ENCODE measurements at regions not wholly inside any gene's neighbourhood (a gene's known extent, or its start where the extent isn't known, plus 50 kb on each side); places are given as distances from the start of the nearest gene placed in this dataset.

- Histone ChIP-seq H3K4me1 (ENCODE audit: control insufficient read depth in 3 of 3, insufficient read depth in 3 of 3, low read length in 3 of 3) (no peaks in the 10 kb centered on the region), H3K9me3 (ENCODE audit: control insufficient read depth in 3 of 3, low read length in 3 of 3) (no peaks in the 10 kb centered on the region), H3K27me3 (ENCODE audit: control insufficient read depth in 3 of 3, insufficient read depth in 3 of 3, low read length in 3 of 3) (no peaks in the 10 kb centered on the region), H3K36me3 (ENCODE audit: control insufficient read depth in 3 of 3, insufficient read depth in 3 of 3, low read length in 3 of 3) (no peaks in the 10 kb centered on the region), H3K9ac (ENCODE audit: low read depth in 1 of 3, low read length in 3 of 3) (no peak overlapping the region), H3K4me3 (ENCODE audit: low read length in 3 of 3) (no peak overlapping the region), H3K27ac (ENCODE audit: low read depth, low read length) (no peak overlapping the region)
Measured at GRCh38 chr16:54577651-54578128, 291.1 kb upstream of the IRX3 start.

DNA sequence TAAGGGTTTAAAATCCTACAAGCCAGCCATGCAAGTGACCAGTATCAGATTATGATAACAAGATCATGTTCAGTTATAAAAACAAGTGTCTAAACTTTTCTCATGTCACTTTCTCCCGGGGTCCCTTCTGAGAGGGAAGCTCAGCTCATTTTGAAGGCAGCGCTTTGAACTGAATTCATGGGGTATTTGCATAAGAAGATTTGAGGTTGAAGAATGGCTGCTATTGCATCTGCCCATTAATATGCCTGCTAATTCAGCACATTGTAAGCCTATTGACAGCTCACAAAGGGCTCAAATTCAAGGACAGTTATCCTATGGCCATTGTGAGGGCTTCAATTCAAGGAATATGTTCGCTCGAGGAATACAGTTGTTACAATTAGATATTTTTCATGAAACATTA lies 290.2 kb upstream of the IRX3 start:
- no peaks in the 10 kb centered on the region for H3K4me1 ChIP-seq (ENCODE audit: control insufficient read depth in 3 of 3, insufficient read depth in 3 of 3, low read length in 3 of 3)
- H3K9ac ChIP-seq (ENCODE audit: low read depth in 1 of 3, low read length in 3 of 3) = no peak overlapping the region
- no peaks in the 10 kb centered on the region for H3K27me3 ChIP-seq (ENCODE audit: control insufficient read depth in 3 of 3, insufficient read depth in 3 of 3, low read length in 3 of 3)

GRCh38 chr16:54568906-54569807 lies 282.6 kb upstream of the IRX3 start:
- no peaks in the 10 kb centered on the region for H3K36me3 ChIP-seq (ENCODE audit: control insufficient read depth in 3 of 3, insufficient read depth in 3 of 3, low read length in 3 of 3)
- no peak overlapping the region for H3K27ac ChIP-seq (ENCODE audit: low read depth, low read length)
- no peak overlapping the region for H3K4me3 ChIP-seq (ENCODE audit: low read length in 3 of 3)
- H3K27me3 ChIP-seq (ENCODE audit: control insufficient read depth in 3 of 3, insufficient read depth in 3 of 3, low read length in 3 of 3) = no peaks in the 10 kb centered on the region
- peaks cover 0 to 6% (median 0%) of the 10 kb centered on the region in 3 donors for H3K4me1 ChIP-seq (ENCODE audit: control insufficient read depth in 3 of 3, insufficient read depth in 3 of 3, low read length in 3 of 3)
- H3K9ac ChIP-seq (ENCODE audit: low read depth in 1 of 3, low read length in 3 of 3) = no peak overlapping the region
- no peaks in the 10 kb centered on the region for H3K9me3 ChIP-seq (ENCODE audit: control insufficient read depth in 3 of 3, low read length in 3 of 3)

More for the DNA sequence above, 290.2 kb upstream of the IRX3 start:
- H3K27ac ChIP-seq (ENCODE audit: low read depth, low read length) = no peak overlapping the region
- H3K4me3 ChIP-seq (ENCODE audit: low read length in 3 of 3) = no peak overlapping the region
- H3K9me3 ChIP-seq (ENCODE audit: control insufficient read depth in 3 of 3, low read length in 3 of 3) = no peaks in the 10 kb centered on the region
- no peaks in the 10 kb centered on the region for H3K36me3 ChIP-seq (ENCODE audit: control insufficient read depth in 3 of 3, insufficient read depth in 3 of 3, low read length in 3 of 3)

DNA sequence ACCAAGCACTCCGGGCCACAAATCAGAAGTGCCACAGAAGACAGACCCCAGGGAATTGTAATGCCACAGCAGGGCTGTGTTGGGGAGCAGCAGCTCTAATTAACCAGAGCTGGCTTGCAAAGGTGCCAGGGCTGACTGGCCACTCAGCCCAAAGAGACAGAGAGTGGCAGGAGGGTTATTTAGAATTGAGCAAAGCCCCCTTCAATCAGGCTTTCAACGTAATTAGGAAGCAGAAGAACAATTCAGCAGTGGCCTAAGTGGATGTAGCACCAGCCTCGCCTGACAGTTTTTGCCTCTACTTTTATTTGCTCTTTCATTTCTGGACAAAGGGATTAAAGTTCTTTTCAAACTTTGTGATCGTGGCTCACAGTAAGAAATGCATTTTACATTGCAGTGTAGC lies 278.3 kb upstream of the IRX3 start:
- H3K4me1 ChIP-seq (ENCODE audit: control insufficient read depth in 3 of 3, insufficient read depth in 3 of 3, low read length in 3 of 3) = peaks cover 0 to 6% (median 0%) of the 10 kb centered on the region in 3 donors
- H3K27ac ChIP-seq (ENCODE audit: low read depth, low read length) = no peak overlapping the region
- no peak overlapping the region for H3K9ac ChIP-seq (ENCODE audit: low read depth in 1 of 3, low read length in 3 of 3)
- no peaks in the 10 kb centered on the region for H3K9me3 ChIP-seq (ENCODE audit: control insufficient read depth in 3 of 3, low read length in 3 of 3)
- H3K4me3 ChIP-seq (ENCODE audit: low read length in 3 of 3) = no peak overlapping the region
- no peaks in the 10 kb centered on the region for H3K27me3 ChIP-seq (ENCODE audit: control insufficient read depth in 3 of 3, insufficient read depth in 3 of 3, low read length in 3 of 3)
- H3K36me3 ChIP-seq (ENCODE audit: control insufficient read depth in 3 of 3, insufficient read depth in 3 of 3, low read length in 3 of 3) = no peaks in the 10 kb centered on the region

DNA sequence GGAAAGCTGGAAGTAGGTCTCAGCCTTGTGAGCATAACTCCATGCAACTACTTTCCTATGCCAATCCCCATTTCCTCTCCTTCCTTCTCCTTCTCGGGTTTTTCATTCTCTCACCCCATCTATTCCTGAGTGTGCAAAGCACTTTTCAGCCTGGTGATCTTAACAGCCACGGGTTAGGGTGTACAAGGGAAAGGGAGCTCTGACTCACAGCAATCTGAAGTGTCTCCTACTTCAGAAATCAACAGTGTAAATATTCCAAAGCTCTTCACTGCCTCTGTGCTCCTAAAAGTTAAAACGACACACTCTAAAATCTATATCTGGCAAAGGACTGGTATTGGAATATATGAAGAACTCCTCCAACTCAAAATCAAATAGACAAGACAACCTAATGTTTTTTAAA lies 268.0 kb upstream of the IRX3 start:
- Histone ChIP-seq H3K9me3 (ENCODE audit: control insufficient read depth in 3 of 3, low read length in 3 of 3) (peaks cover 0 to 3% (median 0%) of the 10 kb centered on the region in 3 donors), H3K9ac (ENCODE audit: low read depth in 1 of 3, low read length in 3 of 3) (no peak overlapping the region), H3K27me3 (ENCODE audit: control insufficient read depth in 3 of 3, insufficient read depth in 3 of 3, low read length in 3 of 3) (peaks cover 0 to 3% (median 0%) of the 10 kb centered on the region in 3 donors), H3K36me3 (ENCODE audit: control insufficient read depth in 3 of 3, insufficient read depth in 3 of 3, low read length in 3 of 3) (no peaks in the 10 kb centered on the region), H3K4me3 (ENCODE audit: low read length in 3 of 3) (no peak overlapping the region), H3K4me1 (ENCODE audit: control insufficient read depth in 3 of 3, insufficient read depth in 3 of 3, low read length in 3 of 3) (no peaks in the 10 kb centered on the region), H3K27ac (ENCODE audit: low read depth, low read length) (no peak overlapping the region)

- no peak overlapping the region for H3K4me3 ChIP-seq (ENCODE audit: low read length in 3 of 3)
- H3K9ac ChIP-seq (ENCODE audit: low read depth in 1 of 3, low read length in 3 of 3) = no peak overlapping the region
- H3K9me3 ChIP-seq (ENCODE audit: control insufficient read depth in 3 of 3, low read length in 3 of 3) = no peaks in the 10 kb centered on the region
- peaks cover 0 to 13% (median 6%) of the 10 kb centered on the region in 3 donors for H3K27me3 ChIP-seq (ENCODE audit: control insufficient read depth in 3 of 3, insufficient read depth in 3 of 3, low read length in 3 of 3)
- peaks cover 0 to 3% (median 0%) of the 10 kb centered on the region in 3 donors for H3K4me1 ChIP-seq (ENCODE audit: control insufficient read depth in 3 of 3, insufficient read depth in 3 of 3, low read length in 3 of 3)
- no peaks in the 10 kb centered on the region for H3K36me3 ChIP-seq (ENCODE audit: control insufficient read depth in 3 of 3, insufficient read depth in 3 of 3, low read length in 3 of 3)
- no peak overlapping the region for H3K27ac ChIP-seq (ENCODE audit: low read depth, low read length)
Measured at GRCh38 chr16:54548281-54548680, 261.7 kb upstream of the IRX3 start.

GRCh38 chr16:54547052-54547451 lies 260.5 kb upstream of the IRX3 start:
- no peaks in the 10 kb centered on the region for H3K36me3 ChIP-seq (ENCODE audit: control insufficient read depth in 3 of 3, insufficient read depth in 3 of 3, low read length in 3 of 3)
- H3K4me1 ChIP-seq (ENCODE audit: control insufficient read depth in 3 of 3, insufficient read depth in 3 of 3, low read length in 3 of 3) = peaks cover 0 to 3% (median 0%) of the 10 kb centered on the region in 3 donors
- no peaks in the 10 kb centered on the region for H3K9me3 ChIP-seq (ENCODE audit: control insufficient read depth in 3 of 3, low read length in 3 of 3)
- no peak overlapping the region for H3K27ac ChIP-seq (ENCODE audit: low read depth, low read length)
- H3K9ac ChIP-seq (ENCODE audit: low read depth in 1 of 3, low read length in 3 of 3) = no peak overlapping the region
- no peak overlapping the region for H3K4me3 ChIP-seq (ENCODE audit: low read length in 3 of 3)
- peaks cover 0 to 13% (median 6%) of the 10 kb centered on the region in 3 donors for H3K27me3 ChIP-seq (ENCODE audit: control insufficient read depth in 3 of 3, insufficient read depth in 3 of 3, low read length in 3 of 3)

GRCh38 chr16:54546521-54546920 lies 259.9 kb upstream of the IRX3 start:
- Histone ChIP-seq H3K9ac (ENCODE audit: low read depth in 1 of 3, low read length in 3 of 3) (no peak overlapping the region), H3K27me3 (ENCODE audit: control insufficient read depth in 3 of 3, insufficient read depth in 3 of 3, low read length in 3 of 3) (peaks cover 0 to 13% (median 6%) of the 10 kb centered on the region in 3 donors), H3K4me3 (ENCODE audit: low read length in 3 of 3) (no peak overlapping the region)

DNA sequence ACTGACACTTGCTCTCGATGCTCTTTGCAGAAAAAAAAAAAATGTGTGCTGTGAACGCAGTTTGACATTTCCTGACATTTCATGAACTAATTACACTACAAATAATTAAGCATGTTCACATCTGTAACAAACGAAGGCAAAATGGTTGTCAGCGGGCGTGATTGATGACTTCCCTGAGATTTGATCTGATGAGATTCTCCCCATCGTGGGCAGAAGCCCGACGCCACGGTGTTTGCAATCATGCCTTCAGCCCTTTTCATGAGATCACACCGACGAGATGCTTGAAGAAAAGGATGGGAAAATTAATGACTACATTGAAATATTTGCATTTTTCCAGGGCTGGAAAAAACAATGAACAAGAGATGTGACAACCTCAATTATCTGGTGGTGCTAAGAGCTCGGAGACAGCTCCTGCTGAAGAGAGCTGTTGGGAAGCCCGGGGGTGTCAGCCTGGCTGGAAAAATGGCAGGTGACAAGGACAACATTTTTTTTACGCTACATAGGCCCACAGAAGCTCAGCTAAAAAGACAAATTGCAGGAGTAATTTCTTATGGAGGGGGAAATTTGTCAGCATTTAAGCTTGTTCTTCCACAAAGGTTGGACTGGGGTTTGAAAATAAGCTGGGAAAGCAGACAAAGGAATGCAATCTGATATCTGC lies 259.4 kb upstream of the IRX3 start:
- no peaks in the 10 kb centered on the region for H3K9me3 ChIP-seq (ENCODE audit: control insufficient read depth in 3 of 3, low read length in 3 of 3)
- peaks cover 0 to 13% (median 6%) of the 10 kb centered on the region in 3 donors for H3K27me3 ChIP-seq (ENCODE audit: control insufficient read depth in 3 of 3, insufficient read depth in 3 of 3, low read length in 3 of 3)
- H3K4me3 ChIP-seq (ENCODE audit: low read length in 3 of 3) = no peak overlapping the region
- H3K36me3 ChIP-seq (ENCODE audit: control insufficient read depth in 3 of 3, insufficient read depth in 3 of 3, low read length in 3 of 3) = no peaks in the 10 kb centered on the region
- H3K4me1 ChIP-seq (ENCODE audit: control insufficient read depth in 3 of 3, insufficient read depth in 3 of 3, low read length in 3 of 3) = peaks cover 0 to 3% (median 0%) of the 10 kb centered on the region in 3 donors
- no peak overlapping the region for H3K9ac ChIP-seq (ENCODE audit: low read depth in 1 of 3, low read length in 3 of 3)
- H3K27ac ChIP-seq (ENCODE audit: low read depth, low read length) = no peak overlapping the region

More at GRCh38 chr16:54546521-54546920, 259.9 kb upstream of the IRX3 start:
- H3K9me3 ChIP-seq (ENCODE audit: control insufficient read depth in 3 of 3, low read length in 3 of 3) = no peaks in the 10 kb centered on the region
- H3K4me1 ChIP-seq (ENCODE audit: control insufficient read depth in 3 of 3, insufficient read depth in 3 of 3, low read length in 3 of 3) = peaks cover 0 to 3% (median 0%) of the 10 kb centered on the region in 3 donors
- no peaks in the 10 kb centered on the region for H3K36me3 ChIP-seq (ENCODE audit: control insufficient read depth in 3 of 3, insufficient read depth in 3 of 3, low read length in 3 of 3)
- H3K27ac ChIP-seq (ENCODE audit: low read depth, low read length) = no peak overlapping the region
